Endothelial cell of umbilical vein (primary cell): ENCODE measurements at regions not wholly inside any gene's neighbourhood (a gene's known extent, or its start where the extent isn't known, plus 50 kb on each side); places are given as distances from the start of the nearest gene placed in this dataset.

ENCODE experiments used
- BruUV-seq: library from RNA; stranded (reverse); fragments of 400-500 nt; replicated peaks from 2 replicates; lab custom pipeline; 2021; lab: Mats Ljungman, UMichigan
- CTCF ChIA-PET: fragments of 300-600, 350-600 bp; sonication (Branson Sonifier 250); formaldehyde crosslinking; loops from one replicate; lab custom pipeline; 2021; ENCODE audit warnings: antibody characterized with exemption, inconsistent platforms; lab: Charles Lee
- POLR2A ChIA-PET: fragments of 300-600, 350-600 bp; sonication (Branson Sonifier 250); formaldehyde crosslinking; loops from one replicate; lab custom pipeline; 2021; ENCODE audit warnings: antibody characterized with exemption, inconsistent platforms; lab: Charles Lee
- DNase-seq: peaks from one replicate; pipeline ENCODE4 v3.0.0-alpha.2; 2011; ENCODE audit warnings: low read depth, low spot score
- FAIRE-seq: peaks from 2 replicates; lab custom pipeline; 2011; peaks lifted over from hg19 to GRCh38; lab: Jason Lieb, UNC
- H2AFZ ChIP-seq: 2 replicates; pipeline ENCODE4 v1.6.0; 2012; ENCODE audit warnings: low read depth, low read length, control low read depth, inconsistent platforms
- H3K27ac ChIP-seq: 2 replicates; pipeline ENCODE4 v1.5.1; 2011; ENCODE audit warnings: low read depth, mild to moderate bottlenecking, control low read depth, low read length, moderate library complexity; ENCODE audit not compliant: insufficient read depth
- H3K27me3 ChIP-seq, 2 experiments: 2 replicates each; pipeline versions ENCODE4 v1.6.0 to v1.6.1; 2011; ENCODE audit warnings: low read length in 2 of 2, mixed read lengths in 1 of 2; ENCODE audit not compliant: control insufficient read depth in 2 of 2, insufficient read depth in 2 of 2
- H3K36me3 ChIP-seq, 2 experiments: 2 replicates in 1 of 2; 3 replicates in 1 of 2; pipeline ENCODE4 v1.5.1; 2011; ENCODE audit warnings: low read length in 2 of 2, mild to moderate bottlenecking in 1 of 2, moderate library complexity in 1 of 2; ENCODE audit not compliant: control insufficient read depth in 2 of 2, insufficient read depth in 2 of 2; ENCODE audit errors: extremely low read depth in 1 of 2
- H3K4me1 ChIP-seq: 3 replicates; pipeline ENCODE4 v1.5.1; 2011; ENCODE audit warnings: mild to moderate bottlenecking, low read length; ENCODE audit not compliant: control insufficient read depth, insufficient read depth; ENCODE audit errors: extremely low read depth
- H3K4me2 ChIP-seq: 2 replicates; pipeline ENCODE4 v1.6.1; 2011; ENCODE audit warnings: low read length, control low read depth, mixed read lengths; ENCODE audit not compliant: insufficient read depth
- H3K4me3 ChIP-seq, 3 experiments: fragments of 200-600 bp in 1 of 3; sonication (generic), shearing (Covaris generic) in 1 of 3; replicated peaks in 1 of 3; 2 replicates each; pipeline ENCODE4 v1.5.1; 2011 to 2016; ENCODE audit warnings: control low read depth in 3 of 3, low read length in 3 of 3, mild to moderate bottlenecking in 2 of 3, inconsistent platforms in 1 of 3, low read depth in 1 of 3, moderate library complexity in 1 of 3; ENCODE audit not compliant: insufficient read depth in 1 of 3
- H3K79me2 ChIP-seq: 2 replicates; pipeline ENCODE4 v1.6.0; 2012; ENCODE audit warnings: low read length, inconsistent platforms; ENCODE audit not compliant: control insufficient read depth, insufficient read depth
- H3K9ac ChIP-seq: replicated peaks from 2 replicates; pipeline ENCODE3; 2011; ENCODE audit warnings: low read length, control low read depth; ENCODE audit not compliant: insufficient read depth; ENCODE audit errors: extremely low read depth
- H3K9me1 ChIP-seq: replicated peaks from 3 replicates; pipeline ENCODE4 v1.6.0; 2011; ENCODE audit warnings: mild to moderate bottlenecking, low read length; ENCODE audit not compliant: control insufficient read depth, insufficient read depth; ENCODE audit errors: extremely low read depth
- H3K9me3 ChIP-seq: replicated peaks from 2 replicates; pipeline ENCODE4 v1.5.1; 2012; ENCODE audit warnings: low read length, inconsistent platforms; ENCODE audit not compliant: control insufficient read depth, insufficient read depth
- H4K20me1 ChIP-seq: replicated peaks from 2 replicates; pipeline ENCODE3; 2011; ENCODE audit warnings: mild to moderate bottlenecking, low read length; ENCODE audit not compliant: control insufficient read depth, insufficient read depth; ENCODE audit errors: extremely low read depth
- FOS ChIP-seq: IDR thresholded peaks from 2 replicates; pipeline ENCODE4 v1.6.1; 2011; ENCODE audit warnings: mild to moderate bottlenecking, low read length, moderate library complexity, borderline replicate concordance; ENCODE audit not compliant: insufficient read depth
- GATA2 ChIP-seq: IDR thresholded peaks from 2 replicates; pipeline ENCODE4 v1.7.0; 2011; ENCODE audit warnings: low read depth, mild to moderate bottlenecking, moderate library complexity, mixed read lengths, low read length; ENCODE audit not compliant: insufficient read length, insufficient read depth
- JUN ChIP-seq: IDR thresholded peaks from 2 replicates; pipeline ENCODE4 v1.6.1; 2011; ENCODE audit warnings: borderline replicate concordance, low read depth; ENCODE audit not compliant: insufficient read length, insufficient read depth
- MAX ChIP-seq: IDR thresholded peaks from 2 replicates; pipeline ENCODE4 v1.6.1; 2011; ENCODE audit not compliant: insufficient read depth, insufficient read length
- MYC ChIP-seq: IDR thresholded peaks from one replicate; pipeline ENCODE4 v1.6.1; 2011; ENCODE audit warnings: mild to moderate bottlenecking, low read depth, low read length
- POLR2AphosphoS5 ChIP-seq: IDR thresholded peaks from 2 replicates; pipeline ENCODE4 v1.6.1; 2012; ENCODE audit warnings: low read depth, mild to moderate bottlenecking, control low read depth, low read length, moderate library complexity; ENCODE audit not compliant: insufficient read depth
- dilution Hi-C: fragments of 300-500 bp; cut with MboI; formaldehyde crosslinking; loops from one replicate; pipeline ENCODE4 v1.15.0; 2019; ENCODE audit warnings: low sequenced_read_pairs; ENCODE audit not compliant: extremely low pct_ligation_motif_present
- intact Hi-C: fragments of 100-400 bp; cut with micrococcal nuclease; formaldehyde crosslinking; loops from one replicate; pipeline ENCODE4 v1.10.0; 2022

GRCh38 chr10:109432281-109432680 lies 491.0 kb downstream of the XPNPEP1 start:
- Histone ChIP-seq H3K4me1 (no peaks in the 10 kb centered on the region), H3K4me3 (no peak overlapping the region), H3K9me1 (no peaks in the 10 kb centered on the region), H3K4me2 (no peak overlapping the region), H3K27me3 (no peaks in the 10 kb centered on the region), H2AFZ (no peak overlapping the region), H3K9me3 (peaks cover 2% of the 10 kb centered on the region), H3K79me2 (no peaks in the 10 kb centered on the region), H3K36me3 (no peaks in the 10 kb centered on the region), H3K27ac (no peak overlapping the region), H3K9ac (no peak overlapping the region), H4K20me1 (no peaks in the 10 kb centered on the region)
- dilution Hi-C loops (no loop called here), intact Hi-C loops (no loop called here)
- TF ChIP-seq MAX, result no peak
- ChIA-PET POLR2A (no interaction called here), CTCF (no interaction called here)
- FAIRE-seq, result no peak
- BruUV-seq, result no TSS peak
- no peak for DNase-seq

DNA sequence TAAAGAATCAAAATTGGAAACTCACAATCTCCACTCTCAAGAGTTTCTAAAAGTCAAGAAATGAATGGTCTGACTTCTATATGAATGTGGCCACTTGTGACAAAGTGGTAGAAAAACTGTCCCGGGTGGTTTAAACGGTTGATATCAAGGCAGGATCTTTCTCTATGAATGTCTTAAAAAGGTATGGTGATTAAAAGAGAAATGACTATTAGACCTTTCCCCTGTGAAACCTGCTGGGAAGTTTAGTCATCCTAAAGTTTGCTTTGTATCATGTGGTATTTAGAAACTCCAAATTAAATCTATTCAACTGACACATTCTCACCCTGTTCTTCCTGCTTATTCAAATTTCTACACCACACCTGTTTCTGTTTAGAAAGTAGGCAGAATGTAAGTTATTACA lies 492.5 kb downstream of the XPNPEP1 start:
- CTCF ChIA-PET, result no interaction called here
- no peak overlapping the region for H3K4me2 ChIP-seq
- no peak overlapping the region for H3K9ac ChIP-seq
- intact Hi-C loops, result no loop called here
- H3K27ac ChIP-seq, result no peak overlapping the region
- dilution Hi-C loops, result no loop called here
- DNase-seq, result no peak
- POLR2A ChIA-PET, result no interaction called here
- H3K27me3 ChIP-seq, result no peaks in the 10 kb centered on the region
- no peak overlapping the region for H2AFZ ChIP-seq
- H4K20me1 ChIP-seq, result no peaks in the 10 kb centered on the region
- no peak for FAIRE-seq
- no peaks in the 10 kb centered on the region for H3K9me1 ChIP-seq
- no peak overlapping the region for H3K4me3 ChIP-seq
- peaks cover 3% of the 10 kb centered on the region for H3K9me3 ChIP-seq
- H3K36me3 ChIP-seq, result no peaks in the 10 kb centered on the region
- no peak for TF ChIP-seq JUN
- TF ChIP-seq MAX, result no peak
- no peak for TF ChIP-seq GATA2
- TF ChIP-seq FOS, result no peak
- TF ChIP-seq MYC, result no peak
- no peak for TF ChIP-seq POLR2AphosphoS5
- H3K79me2 ChIP-seq, result no peaks in the 10 kb centered on the region
- no peaks in the 10 kb centered on the region for H3K4me1 ChIP-seq
- BruUV-seq, result no TSS peak
